T-cell (primary cell): ENCODE measurements at regions not wholly inside any gene's neighbourhood (a gene's known extent, or its start where the extent isn't known, plus 50 kb on each side); places are given as distances from the start of the nearest gene placed in this dataset.

Source experiments
- ATAC-seq, 4 experiments: fragments of 200-7000 bp in 3 of 4; fragments of 150-1000 bp in 1 of 4; cut with Tn5 transposase; replicated peaks in 1 of 4; 1 replicate in 3 of 4; 2 replicates in 1 of 4; pipeline ENCODE4 v1.10.0; 2021; ENCODE audit warnings: moderate library complexity in 3 of 4, mild to moderate bottlenecking in 2 of 4, moderate number of reproducible peaks in 1 of 4
- CTCF ChIA-PET, 2 donors: fragments of 300-600 bp; sonication (Branson Sonifier 250); formaldehyde crosslinking; loops; one replicate each; lab custom pipeline; 2022; ENCODE audit warnings: antibody characterized with exemption in 2 of 2; lab: Charles Lee
- POLR2A ChIA-PET, 2 donors: fragments of 300-600 bp; sonication (Branson Sonifier 250); formaldehyde crosslinking; loops; one replicate each; lab custom pipeline; 2022; ENCODE audit warnings: antibody characterized with exemption in 2 of 2; lab: Charles Lee
- DNase-seq, 35 experiments: peaks; one replicate each; pipeline versions ENCODE4 v3.0.0 to v3.0.0-alpha.2; 2013 to 2023
- H3K27ac ChIP-seq: one replicate; pipeline ENCODE4 v1.5.1; 2013; ENCODE audit warnings: low read length
- H3K27me3 ChIP-seq, 2 experiments: replicated peaks in 1 of 2; 1 replicate in 1 of 2; 2 replicates in 1 of 2; pipeline versions ENCODE4 v1.6.1 to v1.7.0; 2013; ENCODE audit warnings: low read length in 1 of 2, mixed read lengths in 1 of 2; ENCODE audit not compliant: control insufficient read depth in 2 of 2, insufficient read depth in 2 of 2; ENCODE audit errors: extremely low read depth in 1 of 2
- H3K36me3 ChIP-seq, 2 donors: 1 replicate in 1 of 2; 2 replicates in 1 of 2; pipeline versions ENCODE4 v1.6.1 to v1.7.0; 2013; ENCODE audit warnings: low read length in 1 of 2; ENCODE audit not compliant: control insufficient read depth in 2 of 2, insufficient read depth in 1 of 2; ENCODE audit errors: extremely low read depth in 1 of 2
- H3K4me1 ChIP-seq, 2 experiments: 1 replicate in 1 of 2; 2 replicates in 1 of 2; pipeline versions ENCODE4 v1.6.1 to v1.7.0; 2013; ENCODE audit warnings: low read length in 2 of 2, mixed read lengths in 1 of 2; ENCODE audit not compliant: insufficient read depth in 2 of 2, control insufficient read depth in 1 of 2; ENCODE audit errors: extremely low read depth in 1 of 2
- H3K4me3 ChIP-seq, 2 donors: 1 replicate in 1 of 2; 2 replicates in 1 of 2; pipeline versions ENCODE4 v1.5.1 to v1.7.0; 2013; ENCODE audit warnings: mild to moderate bottlenecking in 2 of 2, low read length in 1 of 2, moderate library complexity in 1 of 2; ENCODE audit not compliant: control insufficient read depth in 1 of 2; ENCODE audit errors: extremely low read depth in 1 of 2
- H3K9me3 ChIP-seq: 2 replicates; pipeline ENCODE4 v1.7.0; 2013
- H3K27ac Mint-ChIP-seq, 2 donors: one replicate each; pipeline ENCODE4 v1.8.0; 2020 to 2021; ENCODE audit warnings: mild to moderate bottlenecking in 2 of 2, mixed read lengths in 2 of 2
- H3K27me3 Mint-ChIP-seq, 2 donors: one replicate each; pipeline ENCODE4 v1.8.0; 2021 to 2022; ENCODE audit warnings: mixed read lengths in 2 of 2
- H3K36me3 Mint-ChIP-seq: one replicate; pipeline ENCODE4 v1.8.0; 2021; ENCODE audit warnings: mixed read lengths
- H3K4me1 Mint-ChIP-seq, 3 donors: one replicate each; pipeline ENCODE4 v1.8.0; 2020 to 2022; ENCODE audit warnings: mixed read lengths in 3 of 3, mild to moderate bottlenecking in 1 of 3
- H3K4me3 Mint-ChIP-seq, 3 donors: one replicate each; pipeline ENCODE4 v1.8.0; 2020 to 2022; ENCODE audit warnings: mild to moderate bottlenecking in 3 of 3, mixed read lengths in 3 of 3, moderate library complexity in 3 of 3
- H3K9me3 Mint-ChIP-seq, 3 donors: one replicate each; pipeline ENCODE4 v1.8.0; 2020 to 2022; ENCODE audit warnings: mixed read lengths in 3 of 3
- WGBS: methylation state at CpG from one replicate; pipeline ENCODE4 v1.1.5; 2013; ENCODE audit warnings: missing lambda C conversion rate; ENCODE audit not compliant: insufficient coverage; 5-methylcytosine and 5-hydroxymethylcytosine counted together

DNA sequence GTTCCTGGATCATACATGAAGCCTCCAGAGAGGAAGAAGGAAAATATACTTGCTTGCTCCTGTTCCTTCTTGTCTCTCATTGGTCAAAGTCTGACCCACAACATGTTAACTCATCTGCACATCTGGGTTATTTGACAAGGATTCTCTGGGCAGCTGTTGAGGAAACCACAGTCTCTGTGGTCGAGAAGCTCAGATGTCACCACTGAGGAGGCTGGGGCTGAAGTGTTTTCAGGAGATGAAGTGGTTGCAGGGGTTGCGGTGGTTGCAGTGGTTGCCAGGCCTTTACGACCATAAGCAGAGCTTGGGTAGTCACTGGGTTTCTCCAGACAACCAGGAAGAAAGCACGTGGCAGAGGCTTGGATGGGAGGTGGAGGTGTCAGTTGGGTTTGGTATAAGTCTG is 265.0 kb upstream of the LRIG3 start:
- Mint-ChIP-seq H3K4me3 (no peak overlapping the region), H3K27me3 (no peaks in the 10 kb centered on the region), H3K4me1 (no peaks in the 10 kb centered on the region), H3K36me3 (no peaks in the 10 kb centered on the region), H3K27ac (no peak overlapping the region), H3K9me3 (peaks cover 0 to 4% (median 0%) of the 10 kb centered on the region in 3 donors)
- H3K4me1 ChIP-seq = no peaks in the 10 kb centered on the region
- H3K36me3 ChIP-seq = no peaks in the 10 kb centered on the region
- H3K27ac ChIP-seq = no peak overlapping the region
- POLR2A ChIA-PET = no interaction called here
- no peak for DNase-seq
- no peaks in the 10 kb centered on the region for H3K27me3 ChIP-seq
- no peaks in the 10 kb centered on the region for H3K9me3 ChIP-seq
- ATAC-seq = no peak
- CTCF ChIA-PET = no interaction called here
- H3K4me3 ChIP-seq = no peak overlapping the region
- WGBS = 0% methylated on average over 3 of the region's 4 CpGs

DNA sequence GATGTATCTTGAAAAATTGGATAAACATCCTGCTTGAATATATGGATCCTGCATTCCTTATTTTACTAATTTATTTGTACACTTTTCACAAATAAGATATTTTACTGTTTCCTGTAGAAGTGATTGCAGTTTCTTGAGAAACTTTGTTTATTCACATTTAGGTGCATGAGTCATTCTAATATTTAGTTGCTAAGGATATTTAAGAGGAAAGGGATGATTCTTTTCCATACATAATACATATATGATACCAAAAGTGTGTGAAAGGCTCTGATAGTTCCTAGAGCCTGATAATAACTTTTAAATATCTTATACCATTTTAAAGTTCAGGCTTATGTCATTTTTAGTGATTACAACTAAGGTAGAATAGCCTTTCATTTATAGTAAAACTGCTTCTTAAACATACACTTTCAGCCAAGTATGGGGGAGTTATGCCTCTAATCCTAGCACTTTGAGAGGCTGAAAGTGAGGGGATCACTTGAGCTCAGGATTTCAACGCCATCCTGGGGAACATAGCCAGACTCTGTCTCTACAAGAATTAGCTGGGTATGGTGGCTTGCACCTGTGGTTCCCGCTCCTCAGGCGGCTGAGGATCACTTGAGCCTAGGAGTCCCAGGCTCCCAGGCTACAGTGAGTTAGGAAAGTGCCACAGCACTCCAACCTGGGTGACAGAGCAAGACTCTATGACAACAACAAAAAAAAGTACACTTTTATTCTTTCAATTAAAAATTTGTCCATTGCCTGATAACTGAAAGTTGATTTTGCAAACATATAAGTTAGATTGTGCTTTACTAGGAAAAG is 262.6 kb upstream of the LRIG3 start:
- no peak overlapping the region for H3K27ac Mint-ChIP-seq
- ChIA-PET CTCF (no interaction called here), POLR2A (no interaction called here)
- no peaks in the 10 kb centered on the region for H3K9me3 Mint-ChIP-seq
- DNase-seq (no peak), ATAC-seq (no peak)
- Histone ChIP-seq H3K9me3 (no peaks in the 10 kb centered on the region), H3K27ac (no peak overlapping the region), H3K36me3 (no peaks in the 10 kb centered on the region), H3K27me3 (no peaks in the 10 kb centered on the region), H3K4me1 (no peaks in the 10 kb centered on the region), H3K4me3 (no peak overlapping the region)
- WGBS = 80% methylated on average over 1 of the region's 3 CpGs
- no peaks in the 10 kb centered on the region for H3K27me3 Mint-ChIP-seq
- H3K4me3 Mint-ChIP-seq = no peak overlapping the region
- H3K4me1 Mint-ChIP-seq = no peaks in the 10 kb centered on the region
- no peaks in the 10 kb centered on the region for H3K36me3 Mint-ChIP-seq

GRCh38 chr12:59182191-59182590 is 261.9 kb upstream of the LRIG3 start:
- no peaks in the 10 kb centered on the region for H3K4me1 Mint-ChIP-seq
- H3K36me3 ChIP-seq = no peaks in the 10 kb centered on the region
- no peak overlapping the region for H3K4me3 Mint-ChIP-seq
- no peaks in the 10 kb centered on the region for H3K27me3 ChIP-seq
- DNase-seq = no peak
- H3K27ac Mint-ChIP-seq = no peak overlapping the region
- no peak overlapping the region for H3K4me3 ChIP-seq
- POLR2A ChIA-PET = no interaction called here
- peaks cover 0 to 4% (median 4%) of the 10 kb centered on the region in 3 donors for H3K9me3 Mint-ChIP-seq
- CTCF ChIA-PET = no interaction called here
- no peaks in the 10 kb centered on the region for H3K27me3 Mint-ChIP-seq
- H3K27ac ChIP-seq = no peak overlapping the region
- H3K9me3 ChIP-seq = no peaks in the 10 kb centered on the region
- WGBS = no CpG with 5 or more reads among the region's 4 CpGs
- H3K36me3 Mint-ChIP-seq = no peaks in the 10 kb centered on the region
- H3K4me1 ChIP-seq = no peaks in the 10 kb centered on the region
- ATAC-seq = no peak

DNA sequence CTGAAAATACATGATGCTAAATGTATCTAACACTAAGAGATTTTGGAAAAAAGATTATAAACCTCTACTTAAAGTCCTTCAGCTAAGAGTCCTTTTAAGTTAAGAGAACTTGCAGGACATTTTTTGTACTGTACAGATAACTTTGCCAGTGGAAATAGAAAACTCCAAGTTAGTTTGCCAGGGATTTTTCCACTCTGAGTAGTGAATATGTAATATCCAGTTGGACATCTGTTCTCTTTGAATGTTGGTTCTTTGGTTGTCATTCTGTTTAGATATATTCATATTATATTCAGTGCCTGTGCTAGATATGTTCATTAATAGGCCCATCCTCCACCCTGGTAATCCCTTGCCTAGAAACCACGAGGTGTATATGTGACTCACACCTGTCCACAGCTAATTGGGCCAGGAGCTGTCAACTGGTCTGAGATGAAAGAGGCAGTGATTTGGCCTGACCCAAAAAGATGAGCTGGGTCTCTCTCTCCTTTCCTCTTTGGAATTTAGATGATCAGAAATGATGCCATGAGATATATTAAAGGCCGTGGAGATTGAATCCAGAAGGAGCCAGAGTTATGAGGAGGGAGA is 261.0 kb upstream of the LRIG3 start:
- ChIA-PET CTCF (no interaction called here), POLR2A (no interaction called here)
- Histone ChIP-seq H3K4me1 (no peaks in the 10 kb centered on the region), H3K27me3 (no peaks in the 10 kb centered on the region), H3K27ac (no peak overlapping the region), H3K36me3 (no peaks in the 10 kb centered on the region), H3K4me3 (no peak overlapping the region), H3K9me3 (no peaks in the 10 kb centered on the region)
- H3K4me3 Mint-ChIP-seq = no peak overlapping the region
- no peak for DNase-seq
- no peaks in the 10 kb centered on the region for H3K27me3 Mint-ChIP-seq
- H3K27ac Mint-ChIP-seq = no peak overlapping the region
- ATAC-seq = no peak
- 38% methylated on average over 1 of the region's 2 CpGs for WGBS
- H3K9me3 Mint-ChIP-seq = peaks cover 0 to 5% (median 4%) of the 10 kb centered on the region in 3 donors
- H3K4me1 Mint-ChIP-seq = no peaks in the 10 kb centered on the region
- H3K36me3 Mint-ChIP-seq = no peaks in the 10 kb centered on the region

- DNase-seq = no peak
- H3K27me3 Mint-ChIP-seq = no peaks in the 10 kb centered on the region
- H3K4me3 ChIP-seq = no peak overlapping the region
- H3K27ac ChIP-seq = no peak overlapping the region
- WGBS = no CpG with 5 or more reads among the region's 1 CpG
- no peaks in the 10 kb centered on the region for H3K4me1 Mint-ChIP-seq
- ChIA-PET CTCF (no interaction called here), POLR2A (no interaction called here)
- H3K9me3 ChIP-seq = no peaks in the 10 kb centered on the region
- no peaks in the 10 kb centered on the region for H3K4me1 ChIP-seq
- no peak overlapping the region for H3K27ac Mint-ChIP-seq
- H3K4me3 Mint-ChIP-seq = no peak overlapping the region
- no peaks in the 10 kb centered on the region for H3K36me3 Mint-ChIP-seq
- peaks cover 0 to 5% (median 4%) of the 10 kb centered on the region in 3 donors for H3K9me3 Mint-ChIP-seq
- ATAC-seq = no peak
- H3K36me3 ChIP-seq = no peaks in the 10 kb centered on the region
- no peaks in the 10 kb centered on the region for H3K27me3 ChIP-seq
These were observed 258.9 kb upstream of the LRIG3 start for GRCh38 chr12:59179231-59179630.

DNA sequence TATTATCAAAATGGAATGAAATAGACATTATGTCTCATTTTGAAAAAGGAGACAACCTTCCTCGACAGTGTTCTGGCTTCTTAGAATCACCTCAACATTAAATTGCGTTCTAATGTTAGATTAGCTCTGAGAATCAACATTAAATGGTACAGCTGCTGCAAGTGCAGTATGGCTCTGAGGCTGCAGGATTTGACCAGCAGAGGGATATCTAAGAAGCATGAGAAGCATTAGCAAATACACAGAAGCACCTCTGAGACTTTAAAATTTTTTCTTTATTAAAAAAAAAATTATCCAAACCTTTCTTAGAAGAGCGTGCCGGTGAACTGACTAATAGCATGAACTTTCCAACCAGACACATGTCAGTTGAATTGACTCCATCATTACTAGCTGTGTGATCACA is 253.4 kb upstream of the LRIG3 start:
- 83% methylated on average over 1 of the region's 4 CpGs for WGBS
- DNase-seq (no peak), ATAC-seq (no peak)
- Histone ChIP-seq H3K27me3 (no peaks in the 10 kb centered on the region), H3K4me3 (no peak overlapping the region), H3K27ac (no peak overlapping the region), H3K4me1 (no peaks in the 10 kb centered on the region), H3K36me3 (no peaks in the 10 kb centered on the region), H3K9me3 (no peaks in the 10 kb centered on the region)
- POLR2A ChIA-PET = interaction anchor here in 1 of 2 donors (0.6 kb wide), 1 partner anchor 159 kb away, joined by 4 read pairs; no protein-coding TSS in a partner anchor
- Mint-ChIP-seq H3K27me3 (no peaks in the 10 kb centered on the region), H3K4me1 (no peaks in the 10 kb centered on the region), H3K4me3 (no peak overlapping the region), H3K36me3 (no peaks in the 10 kb centered on the region), H3K9me3 (peaks cover 0 to 5% (median 4%) of the 10 kb centered on the region in 3 donors), H3K27ac (no peak overlapping the region)
- CTCF ChIA-PET = no interaction called here
